ENCODE measurements at regions not wholly inside any gene's neighbourhood (a gene's known extent, or its start where the extent isn't known, plus 50 kb on each side); places are given as distances from the start of the nearest gene placed in this dataset.

GRCh38 chr22:47298017-47298785 is 535.8 kb downstream of the TBC1D22A start:
- TF ChIP-seq POLR2AphosphoS5 (IDR thresholded peaks at IDR 0.05; ENCODE audit: low read depth), result no peak
- TF ChIP-seq CTCF (IDR thresholded peaks at IDR 0.05; ENCODE audit: insufficient read depth, low read length), result no peak
- TF ChIP-seq SPI1 (IDR thresholded peaks at IDR 0.05; ENCODE audit: borderline replicate concordance, low read depth), result no peak

All from HL-60 (cell line).